Mucosa of gallbladder (tissue), 1 donor: ENCODE measurements at regions not wholly inside any gene's neighbourhood (a gene's known extent, or its start where the extent isn't known, plus 50 kb on each side); places are given as distances from the start of the nearest gene placed in this dataset.
A peak's percentile ranks its signal among the peaks of the same experiment; 100 is the strongest.

Experiments
- DNase-seq: peaks from one replicate; pipeline ENCODE4 v3.0.0-alpha.2; 2020; ENCODE audit warnings: low spot score
- donor health status: DM: no; HTN: no; CAD: no.

GRCh38 chr4:176902710-176903323 lies 110.1 kb upstream of the VEGFC start:
- DNase-seq = no peak

- DNase-seq = no peak
Observed at GRCh38 chr4:176906709-176907108, 114.0 kb upstream of the VEGFC start.

GRCh38 chr4:176910646-176911045 lies 117.9 kb upstream of the VEGFC start:
- DNase-seq = no peak

- no peak for DNase-seq
Observed at GRCh38 chr4:176919631-176920030, 126.9 kb upstream of the VEGFC start.

- DNase-seq = no peak
Observed at GRCh38 chr4:176920694-176921093, 128.0 kb upstream of the VEGFC start.

GRCh38 chr4:176921256-176921655 lies 128.5 kb upstream of the VEGFC start:
- no peak for DNase-seq

GRCh38 chr4:176924238-176924637 lies 131.5 kb upstream of the VEGFC start:
- no peak for DNase-seq

- DNase-seq = no peak
Observed at GRCh38 chr4:176925962-176926361, 133.2 kb upstream of the VEGFC start.

- no peak for DNase-seq
Observed at GRCh38 chr4:176927117-176927516, 134.4 kb upstream of the VEGFC start.

GRCh38 chr4:176927664-176928063 lies 134.9 kb upstream of the VEGFC start:
- DNase-seq = no peak

GRCh38 chr4:176939445-176939844 lies 146.7 kb upstream of the VEGFC start:
- DNase-seq = no peak

GRCh38 chr4:176945334-176945733 lies 152.6 kb upstream of the VEGFC start:
- no peak for DNase-seq

GRCh38 chr4:176949029-176949428 lies 156.3 kb upstream of the VEGFC start:
- peak; percentile 17 for DNase-seq

- DNase-seq = no peak
Observed at GRCh38 chr4:176953021-176953420, 160.3 kb upstream of the VEGFC start.

GRCh38 chr4:176957353-176958118 lies 164.8 kb upstream of the VEGFC start:
- no peak for DNase-seq

GRCh38 chr4:176959980-176960379 lies 167.3 kb upstream of the VEGFC start:
- DNase-seq = no peak

- DNase-seq = no peak
Observed at GRCh38 chr4:176963121-176963520, 170.4 kb upstream of the VEGFC start.

- no peak for DNase-seq
Observed at GRCh38 chr4:176964116-176964691, 171.5 kb upstream of the VEGFC start.

- no peak for DNase-seq
Observed at GRCh38 chr4:176967586-176967985, 174.9 kb upstream of the VEGFC start.

- DNase-seq = no peak
Observed at GRCh38 chr4:176968094-176968493, 175.4 kb upstream of the VEGFC start.

GRCh38 chr4:176969011-176969410 lies 176.3 kb upstream of the VEGFC start:
- DNase-seq = no peak

GRCh38 chr4:176970853-176971252 lies 178.1 kb upstream of the VEGFC start:
- no peak for DNase-seq

- no peak for DNase-seq
Observed at GRCh38 chr4:176971576-176972115, 178.9 kb upstream of the VEGFC start.
